ENCODE measurements at regions not wholly inside any gene's neighbourhood (a gene's known extent, or its start where the extent isn't known, plus 50 kb on each side); places are given as distances from the start of the nearest gene placed in this dataset.

- no peaks in the 10 kb centered on the region for H3K36me3 ChIP-seq (ENCODE audit: insufficient read depth)
- H3K4me1 ChIP-seq (ENCODE audit: insufficient read depth): no peaks in the 10 kb centered on the region
- no peak overlapping the region for H3K4me3 ChIP-seq (ENCODE audit: low read depth, low read length)
- no peak overlapping the region for H3K27ac ChIP-seq (ENCODE audit: low read depth)
- no peak for DNase-seq (ENCODE audit: extremely low spot score)
- WGBS: 95% methylated on average over 13 of the region's 13 CpGs
Measured at GRCh38 chr13:89862011-89862690, 1485.3 kb upstream of the MIR17HG start.

GRCh38 chr13:89862691-89863036, 1484.8 kb upstream of the MIR17HG start:
- 69% methylated on average over 4 of the region's 4 CpGs for WGBS
- no peak for DNase-seq (ENCODE audit: extremely low spot score)

GRCh38 chr13:89865164-89866064, 1482.1 kb upstream of the MIR17HG start:
- Histone ChIP-seq H3K4me3 (ENCODE audit: low read depth, low read length) (no peak overlapping the region), H3K27ac (ENCODE audit: low read depth) (no peak overlapping the region), H3K36me3 (ENCODE audit: insufficient read depth) (no peaks in the 10 kb centered on the region), H3K4me1 (ENCODE audit: insufficient read depth) (no peaks in the 10 kb centered on the region)
- WGBS: 77% methylated on average over 5 of the region's 5 CpGs
- no peak for DNase-seq (ENCODE audit: extremely low spot score)

More at GRCh38 chr13:89862691-89863036, 1484.8 kb upstream of the MIR17HG start:
- Histone ChIP-seq H3K27ac (ENCODE audit: low read depth) (no peak overlapping the region), H3K36me3 (ENCODE audit: insufficient read depth) (no peaks in the 10 kb centered on the region), H3K4me1 (ENCODE audit: insufficient read depth) (no peaks in the 10 kb centered on the region), H3K4me3 (ENCODE audit: low read depth, low read length) (no peak overlapping the region)

GRCh38 chr13:89869312-89869711, 1478.2 kb upstream of the MIR17HG start:
- no peaks in the 10 kb centered on the region for H3K4me1 ChIP-seq (ENCODE audit: insufficient read depth)
- WGBS: 92% methylated on average over 1 of the region's 1 CpG
- H3K36me3 ChIP-seq (ENCODE audit: insufficient read depth): no peaks in the 10 kb centered on the region
- no peak overlapping the region for H3K4me3 ChIP-seq (ENCODE audit: low read depth, low read length)
- DNase-seq (ENCODE audit: extremely low spot score): no peak
- no peak overlapping the region for H3K27ac ChIP-seq (ENCODE audit: low read depth)

- 0% methylated on average over 1 of the region's 1 CpG for WGBS
- Histone ChIP-seq H3K36me3 (ENCODE audit: insufficient read depth) (no peaks in the 10 kb centered on the region), H3K27ac (ENCODE audit: low read depth) (no peak overlapping the region), H3K4me3 (ENCODE audit: low read depth, low read length) (no peak overlapping the region), H3K4me1 (ENCODE audit: insufficient read depth) (no peaks in the 10 kb centered on the region)
- no peak for DNase-seq (ENCODE audit: extremely low spot score)
Measured at GRCh38 chr13:89878904-89879303, 1468.6 kb upstream of the MIR17HG start.

- Histone ChIP-seq H3K4me3 (ENCODE audit: low read depth, low read length) (no peak overlapping the region), H3K27ac (ENCODE audit: low read depth) (no peak overlapping the region), H3K36me3 (ENCODE audit: insufficient read depth) (no peaks in the 10 kb centered on the region), H3K4me1 (ENCODE audit: insufficient read depth) (no peaks in the 10 kb centered on the region)
- no peak for DNase-seq (ENCODE audit: extremely low spot score)
- whole genome bisulfite sequencing: 97% methylated on average over 13 of the region's 13 CpGs
Measured at GRCh38 chr13:89880201-89880600, 1467.3 kb upstream of the MIR17HG start.

- 93% methylated on average over 41 of the region's 41 CpGs for WGBS
- no peak overlapping the region for H3K27ac ChIP-seq (ENCODE audit: low read depth)
- H3K36me3 ChIP-seq (ENCODE audit: insufficient read depth): no peaks in the 10 kb centered on the region
Measured at GRCh38 chr13:89883893-89884448, 1463.5 kb upstream of the MIR17HG start.

GRCh38 chr13:89890806-89891205, 1456.7 kb upstream of the MIR17HG start:
- Histone ChIP-seq H3K36me3 (ENCODE audit: insufficient read depth) (no peaks in the 10 kb centered on the region), H3K4me1 (ENCODE audit: insufficient read depth) (no peaks in the 10 kb centered on the region), H3K4me3 (ENCODE audit: low read depth, low read length) (no peak overlapping the region), H3K27ac (ENCODE audit: low read depth) (no peak overlapping the region)
- DNase-seq (ENCODE audit: extremely low spot score): no peak

More at GRCh38 chr13:89883893-89884448, 1463.5 kb upstream of the MIR17HG start:
- DNase-seq (ENCODE audit: extremely low spot score): no peak
- Histone ChIP-seq H3K4me3 (ENCODE audit: low read depth, low read length) (no peak overlapping the region), H3K4me1 (ENCODE audit: insufficient read depth) (no peaks in the 10 kb centered on the region)

GRCh38 chr13:89891416-89891815, 1456.1 kb upstream of the MIR17HG start:
- no peak overlapping the region for H3K4me3 ChIP-seq (ENCODE audit: low read depth, low read length)
- DNase-seq (ENCODE audit: extremely low spot score): no peak
- no peak overlapping the region for H3K27ac ChIP-seq (ENCODE audit: low read depth)
- no peaks in the 10 kb centered on the region for H3K4me1 ChIP-seq (ENCODE audit: insufficient read depth)
- H3K36me3 ChIP-seq (ENCODE audit: insufficient read depth): no peaks in the 10 kb centered on the region
- 49% methylated on average over 2 of the region's 2 CpGs for WGBS

- Histone ChIP-seq H3K4me1 (ENCODE audit: insufficient read depth) (no peaks in the 10 kb centered on the region), H3K27ac (ENCODE audit: low read depth) (no peak overlapping the region)
- 92% methylated on average over 1 of the region's 1 CpG for WGBS
Measured at GRCh38 chr13:89897681-89898080, 1449.8 kb upstream of the MIR17HG start.

GRCh38 chr13:89899302-89900103, 1448.0 kb upstream of the MIR17HG start:
- H3K27ac ChIP-seq (ENCODE audit: low read depth): no peak overlapping the region
- DNase-seq (ENCODE audit: extremely low spot score): no peak
- 87% methylated on average over 5 of the region's 5 CpGs for WGBS

More at GRCh38 chr13:89897681-89898080, 1449.8 kb upstream of the MIR17HG start:
- no peak for DNase-seq (ENCODE audit: extremely low spot score)
- no peaks in the 10 kb centered on the region for H3K36me3 ChIP-seq (ENCODE audit: insufficient read depth)
- no peak overlapping the region for H3K4me3 ChIP-seq (ENCODE audit: low read depth, low read length)

GRCh38 chr13:89900104-89900765, 1447.3 kb upstream of the MIR17HG start:
- WGBS: 70% methylated on average over 5 of the region's 5 CpGs

More at GRCh38 chr13:89899302-89900103, 1448.0 kb upstream of the MIR17HG start:
- Histone ChIP-seq H3K4me1 (ENCODE audit: insufficient read depth) (no peaks in the 10 kb centered on the region), H3K4me3 (ENCODE audit: low read depth, low read length) (no peak overlapping the region), H3K36me3 (ENCODE audit: insufficient read depth) (no peaks in the 10 kb centered on the region)

GRCh38 chr13:89902223-89902622, 1445.3 kb upstream of the MIR17HG start:
- Histone ChIP-seq H3K4me1 (ENCODE audit: insufficient read depth) (no peaks in the 10 kb centered on the region), H3K27ac (ENCODE audit: low read depth) (no peak overlapping the region), H3K4me3 (ENCODE audit: low read depth, low read length) (no peak overlapping the region), H3K36me3 (ENCODE audit: insufficient read depth) (no peaks in the 10 kb centered on the region)
- no peak for DNase-seq (ENCODE audit: extremely low spot score)

More at GRCh38 chr13:89900104-89900765, 1447.3 kb upstream of the MIR17HG start:
- DNase-seq (ENCODE audit: extremely low spot score): no peak
- H3K4me1 ChIP-seq (ENCODE audit: insufficient read depth): no peaks in the 10 kb centered on the region
- no peaks in the 10 kb centered on the region for H3K36me3 ChIP-seq (ENCODE audit: insufficient read depth)
- H3K27ac ChIP-seq (ENCODE audit: low read depth): no peak overlapping the region
- no peak overlapping the region for H3K4me3 ChIP-seq (ENCODE audit: low read depth, low read length)

Measured in urinary bladder (tissue), 3 donors.